ENCODE measurements at regions not wholly inside any gene's neighbourhood (a gene's known extent, or its start where the extent isn't known, plus 50 kb on each side); places are given as distances from the start of the nearest gene placed in this dataset.
A peak's percentile ranks its signal among the peaks of the same experiment; 100 is the strongest.

GRCh38 chr9:80009204-80009603 lies 437.4 kb downstream of the TLE4 start:
- Mint-ChIP-seq H3K27me3 (no peaks in the 10 kb centered on the region), H3K27ac (peak overlapping the region in 1 of 6 donors; percentile 23), H3K4me3 (no peak overlapping the region), H3K9me3 (peaks cover 1 to 16% (median 7%) of the 10 kb centered on the region in 7 donors), H3K4me1 (peaks cover 5 to 11% (median 9%) of the 10 kb centered on the region in 3 donors), H3K36me3 (peaks cover 0 to 15% of the 10 kb centered on the region in 2 donors)
- DNase-seq (no peak), ATAC-seq (ENCODE audit: low read depth in 2 of 2) (no peak)

GRCh38 chr9:80004714-80005113 lies 432.9 kb downstream of the TLE4 start:
- ATAC-seq (ENCODE audit: low read depth in 2 of 2) (no peak), DNase-seq (no peak)
- Mint-ChIP-seq H3K36me3 (no peaks in the 10 kb centered on the region), H3K4me1 (no peaks in the 10 kb centered on the region), H3K4me3 (no peak overlapping the region), H3K27ac (no peak overlapping the region), H3K27me3 (no peaks in the 10 kb centered on the region), H3K9me3 (no peaks in the 10 kb centered on the region)

DNA sequence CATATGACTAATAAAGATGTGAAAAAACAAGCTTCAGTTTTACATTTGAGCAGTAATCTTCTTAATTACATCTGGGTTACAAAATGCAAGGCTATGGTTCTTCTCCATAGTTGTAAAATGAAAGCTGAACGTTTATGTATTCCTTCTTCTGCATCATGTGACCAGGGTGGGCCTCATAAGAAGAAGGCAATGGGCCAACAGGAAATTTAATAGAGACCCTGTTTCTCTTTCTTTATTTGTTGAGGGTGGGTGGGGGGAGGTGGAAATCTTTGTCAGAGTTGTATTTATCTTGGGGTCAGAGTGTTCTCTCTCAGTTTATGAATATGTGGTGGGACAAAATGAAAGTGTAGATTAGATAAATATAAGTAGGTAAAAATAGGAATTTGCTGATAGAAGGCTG lies 418.8 kb downstream of the TLE4 start:
- no peak overlapping the region for H3K4me3 Mint-ChIP-seq
- H3K36me3 Mint-ChIP-seq: no peaks in the 10 kb centered on the region
- H3K9me3 Mint-ChIP-seq: peaks cover 0 to 9% (median 0%) of the 10 kb centered on the region in 7 donors
- ATAC-seq (ENCODE audit: low read depth in 2 of 2) (no peak), DNase-seq (no peak)
- peaks cover 5 to 10% (median 5%) of the 10 kb centered on the region in 3 donors for H3K4me1 Mint-ChIP-seq
- H3K27ac Mint-ChIP-seq: no peak overlapping the region
- H3K27me3 Mint-ChIP-seq: no peaks in the 10 kb centered on the region

- H3K4me3 Mint-ChIP-seq: no peak overlapping the region
- no peaks in the 10 kb centered on the region for H3K27me3 Mint-ChIP-seq
- no peaks in the 10 kb centered on the region for H3K36me3 Mint-ChIP-seq
- peaks cover 0 to 5% (median 0%) of the 10 kb centered on the region in 7 donors for H3K9me3 Mint-ChIP-seq
- DNase-seq (no peak), ATAC-seq (ENCODE audit: low read depth in 2 of 2) (no peak)
- no peak overlapping the region for H3K27ac Mint-ChIP-seq
- H3K4me1 Mint-ChIP-seq: peaks cover 0 to 5% (median 5%) of the 10 kb centered on the region in 3 donors
Observed at GRCh38 chr9:79989079-79989478, 417.3 kb downstream of the TLE4 start.

DNA sequence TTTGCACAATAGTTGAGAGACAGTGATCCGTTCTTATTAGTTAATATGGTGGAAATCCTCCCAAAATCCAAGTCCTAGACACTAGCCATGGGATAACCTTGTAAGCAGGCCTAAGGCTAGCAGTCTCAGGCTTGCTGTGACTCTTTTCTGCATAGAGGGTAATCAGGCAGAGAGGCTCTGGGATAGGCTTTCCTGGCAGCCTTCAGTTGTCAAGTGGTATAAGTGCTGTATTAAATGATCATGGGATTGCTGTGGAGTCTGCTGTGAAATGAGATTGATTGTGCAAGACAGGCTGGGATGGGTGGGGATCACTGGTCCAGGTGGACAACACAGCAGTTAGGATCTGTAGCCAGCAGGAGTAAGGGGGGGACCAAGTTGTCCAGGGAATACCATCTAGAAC lies 416.4 kb downstream of the TLE4 start:
- Mint-ChIP-seq H3K4me1 (no peaks in the 10 kb centered on the region), H3K4me3 (no peak overlapping the region), H3K9me3 (peaks cover 0 to 5% (median 0%) of the 10 kb centered on the region in 7 donors), H3K27ac (no peak overlapping the region), H3K36me3 (no peaks in the 10 kb centered on the region), H3K27me3 (no peaks in the 10 kb centered on the region)
- ATAC-seq (ENCODE audit: low read depth in 2 of 2) (no peak), DNase-seq (no peak)

DNA sequence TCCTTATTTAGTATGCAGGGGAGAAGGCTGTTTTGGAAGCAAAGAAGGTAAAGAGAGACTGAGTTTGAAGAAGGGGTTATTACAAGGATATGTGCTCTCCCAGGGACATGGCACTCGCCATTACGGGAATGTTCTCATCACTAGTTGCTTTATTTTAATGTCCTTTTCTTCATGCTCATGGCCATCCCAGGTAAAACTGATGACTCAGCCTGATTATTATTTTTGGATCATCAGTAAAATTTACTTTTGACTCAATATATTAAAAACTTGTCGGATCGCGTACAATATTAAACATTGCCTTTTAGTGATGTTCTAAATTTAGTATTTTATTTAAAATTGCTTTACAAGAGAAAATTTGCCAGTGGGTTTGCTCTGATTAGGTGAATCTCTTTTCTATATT lies 414.7 kb downstream of the TLE4 start:
- ATAC-seq (ENCODE audit: low read depth in 2 of 2): no peak
- no peaks in the 10 kb centered on the region for H3K4me1 Mint-ChIP-seq
- no peaks in the 10 kb centered on the region for H3K27me3 Mint-ChIP-seq
- peaks cover 0 to 20% (median 4%) of the 10 kb centered on the region in 7 donors for H3K9me3 Mint-ChIP-seq
- no peak overlapping the region for H3K4me3 Mint-ChIP-seq
- H3K27ac Mint-ChIP-seq: no peak overlapping the region
- DNase-seq: no peak
- H3K36me3 Mint-ChIP-seq: peaks cover 0 to 10% of the 10 kb centered on the region in 2 donors

GRCh38 chr9:79985772-79986171 lies 414.0 kb downstream of the TLE4 start:
- no peak for ATAC-seq (ENCODE audit: low read depth in 2 of 2)
- H3K27ac Mint-ChIP-seq: no peak overlapping the region
- H3K27me3 Mint-ChIP-seq: no peaks in the 10 kb centered on the region

DNA sequence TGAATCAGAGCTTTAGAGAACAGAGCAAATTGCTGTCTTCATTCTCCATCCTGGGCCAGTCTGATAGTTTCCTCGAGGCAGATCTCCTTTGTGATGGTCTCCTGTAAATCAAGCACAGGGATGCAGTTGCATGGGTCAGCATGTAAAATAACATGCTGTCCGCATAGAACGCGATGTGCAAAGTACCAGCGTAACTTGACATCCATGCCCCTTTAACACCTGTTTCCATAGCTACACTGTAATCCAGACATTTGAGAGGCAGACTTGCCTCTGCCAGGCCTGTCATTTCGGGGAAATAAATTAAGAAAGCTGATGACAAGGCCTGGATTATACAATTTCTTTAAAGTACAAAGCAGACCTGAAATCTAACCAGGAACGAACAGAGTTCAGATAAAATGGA lies 413.5 kb downstream of the TLE4 start:
- Mint-ChIP-seq H3K9me3 (peaks cover 0 to 24% (median 5%) of the 10 kb centered on the region in 7 donors), H3K4me1 (no peaks in the 10 kb centered on the region), H3K27me3 (no peaks in the 10 kb centered on the region), H3K27ac (no peak overlapping the region), H3K36me3 (peaks cover 0 to 10% of the 10 kb centered on the region in 2 donors), H3K4me3 (no peak overlapping the region)
- ATAC-seq (ENCODE audit: low read depth in 2 of 2) (no peak), DNase-seq (no peak)

More at GRCh38 chr9:79985772-79986171, 414.0 kb downstream of the TLE4 start:
- peaks cover 0 to 10% of the 10 kb centered on the region in 2 donors for H3K36me3 Mint-ChIP-seq
- H3K4me1 Mint-ChIP-seq: no peaks in the 10 kb centered on the region
- H3K4me3 Mint-ChIP-seq: no peak overlapping the region
- peaks cover 0 to 24% (median 5%) of the 10 kb centered on the region in 7 donors for H3K9me3 Mint-ChIP-seq
- DNase-seq: no peak

GRCh38 chr9:79984429-79985067 lies 412.8 kb downstream of the TLE4 start:
- ATAC-seq (ENCODE audit: low read depth in 2 of 2) (no peak), DNase-seq (no peak)
- peaks cover 0 to 24% (median 5%) of the 10 kb centered on the region in 7 donors for H3K9me3 Mint-ChIP-seq
- H3K4me3 Mint-ChIP-seq: no peak overlapping the region
- no peaks in the 10 kb centered on the region for H3K27me3 Mint-ChIP-seq
- H3K27ac Mint-ChIP-seq: peak overlapping the region in 1 of 6 donors; percentile 54
- H3K36me3 Mint-ChIP-seq: peaks cover 0 to 10% of the 10 kb centered on the region in 2 donors
- H3K4me1 Mint-ChIP-seq: no peaks in the 10 kb centered on the region

DNA sequence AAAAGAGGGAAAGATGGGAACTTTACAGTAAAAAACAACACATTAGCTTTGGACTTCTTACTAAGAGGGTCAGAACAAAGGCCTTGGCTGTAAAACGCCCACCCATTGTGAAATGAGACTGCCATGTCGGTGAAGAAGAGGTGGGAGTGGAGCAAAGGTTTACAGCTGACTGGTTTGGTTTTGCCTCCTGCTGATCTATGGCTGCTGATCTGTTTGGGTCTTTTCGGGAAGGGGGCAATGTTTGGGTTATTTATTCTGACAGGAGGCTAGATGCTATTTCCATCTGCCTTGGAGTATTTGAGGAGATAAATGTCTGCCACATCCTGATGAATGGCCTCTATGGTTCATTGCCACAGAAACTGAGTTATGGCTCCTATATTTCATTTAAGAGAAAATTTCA lies 408.7 kb downstream of the TLE4 start:
- H3K9me3 Mint-ChIP-seq: peaks cover 0 to 24% (median 5%) of the 10 kb centered on the region in 7 donors
- H3K4me3 Mint-ChIP-seq: no peak overlapping the region
- H3K4me1 Mint-ChIP-seq: no peaks in the 10 kb centered on the region
- no peaks in the 10 kb centered on the region for H3K27me3 Mint-ChIP-seq
- no peak overlapping the region for H3K27ac Mint-ChIP-seq
- peaks cover 0 to 10% of the 10 kb centered on the region in 2 donors for H3K36me3 Mint-ChIP-seq
- DNase-seq (no peak), ATAC-seq (ENCODE audit: low read depth in 2 of 2) (no peak)

- Mint-ChIP-seq H3K27me3 (no peaks in the 10 kb centered on the region), H3K36me3 (peaks cover 0 to 8% of the 10 kb centered on the region in 2 donors), H3K9me3 (peaks cover 0 to 14% (median 5%) of the 10 kb centered on the region in 7 donors), H3K4me3 (no peak overlapping the region), H3K27ac (peak overlapping the region in 1 of 6 donors; percentile 16), H3K4me1 (no peaks in the 10 kb centered on the region)
- no peak for DNase-seq
- no peak for ATAC-seq (ENCODE audit: low read depth in 2 of 2)
Observed at GRCh38 chr9:79977510-79978197, 405.9 kb downstream of the TLE4 start.

- ATAC-seq (ENCODE audit: low read depth in 2 of 2) (no peak), DNase-seq (no peak)
- peaks cover 0 to 2% of the 10 kb centered on the region in 2 donors for H3K36me3 Mint-ChIP-seq
- peaks cover 0 to 8% (median 3%) of the 10 kb centered on the region in 7 donors for H3K9me3 Mint-ChIP-seq
- H3K4me1 Mint-ChIP-seq: peaks cover 0 to 4% (median 0%) of the 10 kb centered on the region in 3 donors
- peak overlapping the region in 1 of 6 donors; percentile 40 for H3K27ac Mint-ChIP-seq
- H3K4me3 Mint-ChIP-seq: no peak overlapping the region
- no peaks in the 10 kb centered on the region for H3K27me3 Mint-ChIP-seq
Observed at GRCh38 chr9:79977074-79977435, 405.3 kb downstream of the TLE4 start.

GRCh38 chr9:79976257-79977073 lies 404.7 kb downstream of the TLE4 start:
- Mint-ChIP-seq H3K9me3 (peaks cover 0 to 5% (median 4%) of the 10 kb centered on the region in 7 donors), H3K27ac (no peak overlapping the region), H3K4me1 (peaks cover 0 to 6% (median 0%) of the 10 kb centered on the region in 3 donors), H3K4me3 (no peak overlapping the region), H3K36me3 (no peaks in the 10 kb centered on the region), H3K27me3 (no peaks in the 10 kb centered on the region)
- DNase-seq: no peak
- ATAC-seq (ENCODE audit: low read depth in 2 of 2): no peak

Measured in naive B cell (primary cell).